H9 (cell line): ENCODE measurements at regions not wholly inside any gene's neighbourhood (a gene's known extent, or its start where the extent isn't known, plus 50 kb on each side); places are given as distances from the start of the nearest gene placed in this dataset.

ENCODE experiments used
- DNase-seq: peaks from one replicate; pipeline ENCODE4 v3.0.0-alpha.2; 2017
- H2AFZ ChIP-seq: one replicate; pipeline ENCODE4 v1.6.1; 2013; ENCODE audit warnings: mild to moderate bottlenecking, low read length, control low read depth, moderate library complexity
- H2AK5ac ChIP-seq: 2 replicates; pipeline ENCODE4 v1.6.1; 2013; ENCODE audit warnings: low read length, control low read depth, mixed read lengths; ENCODE audit not compliant: insufficient read length
- H2BK120ac ChIP-seq: one replicate; pipeline ENCODE4 v1.6.1; 2013; ENCODE audit warnings: low read depth, mild to moderate bottlenecking, low read length, control low read depth, inconsistent platforms; ENCODE audit not compliant: poor library complexity, severe bottlenecking
- H2BK12ac ChIP-seq: 2 replicates; pipeline ENCODE4 v1.6.1; 2013; ENCODE audit warnings: low read length, control low read depth, mixed read lengths, low read depth; ENCODE audit not compliant: insufficient read length
- H2BK15ac ChIP-seq: 2 replicates; pipeline ENCODE4 v1.6.1; 2013; ENCODE audit warnings: low read depth, low read length, control low read depth
- H2BK20ac ChIP-seq: one replicate; pipeline ENCODE4 v1.6.1; 2013; ENCODE audit warnings: low read depth, mild to moderate bottlenecking, low read length, control low read depth, inconsistent platforms; ENCODE audit not compliant: poor library complexity, severe bottlenecking
- H2BK5ac ChIP-seq: 2 replicates; pipeline ENCODE4 v1.6.1; 2013; ENCODE audit warnings: low read length, control low read depth, mixed read lengths; ENCODE audit not compliant: insufficient read length
- H3K14ac ChIP-seq: 2 replicates; pipeline ENCODE4 v1.6.1; 2013; ENCODE audit warnings: low read length, control low read depth; ENCODE audit not compliant: insufficient read depth
- H3K18ac ChIP-seq: 2 replicates; pipeline ENCODE4 v1.6.1; 2013; ENCODE audit warnings: low read depth, mild to moderate bottlenecking, mixed read lengths, low read length, control low read depth; ENCODE audit not compliant: insufficient read length
- H3K23ac ChIP-seq: 2 replicates; pipeline ENCODE4 v1.6.1; 2013; ENCODE audit warnings: low read length, control low read depth, mixed read lengths, low read depth; ENCODE audit not compliant: insufficient read length
- H3K23me2 ChIP-seq: 2 replicates; pipeline ENCODE4 v1.6.1; 2013; ENCODE audit warnings: low read depth, mild to moderate bottlenecking, mixed read lengths, low read length, control low read depth; ENCODE audit not compliant: insufficient read length, poor library complexity, severe bottlenecking
- H3K27ac ChIP-seq: 2 replicates; pipeline ENCODE4 v1.5.1; 2013; ENCODE audit warnings: low read length, control low read depth, mixed read lengths, low read depth; ENCODE audit not compliant: insufficient read length
- H3K27me3 ChIP-seq: 2 replicates; pipeline ENCODE4 v1.6.1; 2013; ENCODE audit warnings: low read length, control low read depth, inconsistent platforms; ENCODE audit not compliant: insufficient read depth
- H3K4ac ChIP-seq: 2 replicates; pipeline ENCODE4 v1.6.1; 2013; ENCODE audit warnings: low read depth, mild to moderate bottlenecking, control low read depth, inconsistent platforms, low read length, moderate library complexity
- H3K4me1 ChIP-seq: 2 replicates; pipeline ENCODE4 v1.6.1; 2013; ENCODE audit warnings: low read length, control low read depth, inconsistent platforms; ENCODE audit not compliant: insufficient read depth
- H3K4me2 ChIP-seq: 2 replicates; pipeline ENCODE4 v1.6.1; 2013; ENCODE audit warnings: low read length, control low read depth, mixed read lengths; ENCODE audit not compliant: insufficient read length, insufficient read depth
- H3K56ac ChIP-seq: 2 replicates; pipeline ENCODE4 v1.6.1; 2013; ENCODE audit warnings: low read depth, mild to moderate bottlenecking, mixed read lengths, low read length, control low read depth; ENCODE audit not compliant: insufficient read length
- H3K79me1 ChIP-seq: 2 replicates; pipeline ENCODE4 v1.6.1; 2013; ENCODE audit warnings: low read depth, mild to moderate bottlenecking, moderate library complexity, low read length, control low read depth, inconsistent platforms; ENCODE audit not compliant: insufficient read depth, poor library complexity, severe bottlenecking
- H3K79me2 ChIP-seq: 2 replicates; pipeline ENCODE4 v1.6.1; 2013; ENCODE audit warnings: low read length, control low read depth, inconsistent platforms; ENCODE audit not compliant: insufficient read depth
- H3K9ac ChIP-seq: 2 replicates; pipeline ENCODE4 v1.6.1; 2013; ENCODE audit warnings: low read length, control low read depth, mixed read lengths; ENCODE audit not compliant: insufficient read length; ENCODE audit errors: extremely low read depth
- H3K9me3 ChIP-seq: one replicate; pipeline ENCODE4 v1.6.1; 2013; ENCODE audit warnings: low read depth, low read length, inconsistent platforms; ENCODE audit not compliant: control insufficient read depth
- H3T11ph ChIP-seq: one replicate; pipeline ENCODE4 v1.6.1; 2013; ENCODE audit warnings: mild to moderate bottlenecking, low read length, control low read depth, inconsistent platforms
- H4K20me1 ChIP-seq: one replicate; pipeline ENCODE4 v1.6.1; 2013; ENCODE audit not compliant: control insufficient read depth, insufficient read length, insufficient read depth
- H4K5ac ChIP-seq: 2 replicates; pipeline ENCODE4 v1.6.1; 2013; ENCODE audit warnings: low read depth, mild to moderate bottlenecking, mixed read lengths, low read length, control low read depth; ENCODE audit not compliant: insufficient read length
- H4K8ac ChIP-seq: replicated peaks from 2 replicates; pipeline ENCODE4 v1.6.1; 2013; ENCODE audit warnings: low read length, control low read depth, mixed read lengths, low read depth; ENCODE audit not compliant: insufficient read length
- H4K91ac ChIP-seq: 2 replicates; pipeline ENCODE4 v1.6.1; 2013; ENCODE audit warnings: low read depth, mild to moderate bottlenecking, moderate library complexity, mixed read lengths, low read length, control low read depth; ENCODE audit not compliant: insufficient read length
- H3K27ac Mint-ChIP-seq, 3 experiments: 2 replicates in 2 of 3; 3 replicates in 1 of 3; pipeline ENCODE4 v1.8.0; 2020 to 2021; ENCODE audit warnings: mixed read lengths in 3 of 3, mild to moderate bottlenecking in 1 of 3, moderate library complexity in 1 of 3
- H3K27me3 Mint-ChIP-seq: 2 replicates; pipeline ENCODE4 v1.8.0; 2021; ENCODE audit warnings: low read depth, mild to moderate bottlenecking, moderate library complexity, mixed read lengths
- H3K36me3 Mint-ChIP-seq, 3 experiments: 2 replicates in 2 of 3; 3 replicates in 1 of 3; pipeline ENCODE4 v1.8.0; 2020 to 2021; ENCODE audit warnings: low read depth in 3 of 3, mixed read lengths in 3 of 3; ENCODE audit not compliant: insufficient read depth in 1 of 3
- H3K4me1 Mint-ChIP-seq, 2 experiments: 2 replicates each; pipeline ENCODE4 v1.8.0; 2020; ENCODE audit warnings: mixed read lengths in 2 of 2
- H3K4me3 Mint-ChIP-seq, 2 experiments: 2 replicates in 1 of 2; 3 replicates in 1 of 2; pipeline ENCODE4 v1.8.0; 2020 to 2021; ENCODE audit warnings: mild to moderate bottlenecking in 2 of 2, mixed read lengths in 2 of 2, moderate library complexity in 1 of 2
- H3K9me3 Mint-ChIP-seq, 2 experiments: 2 replicates in 1 of 2; 3 replicates in 1 of 2; pipeline ENCODE4 v1.8.0; 2020; ENCODE audit warnings: mild to moderate bottlenecking in 2 of 2, mixed read lengths in 2 of 2, moderate library complexity in 1 of 2
- CTCF ChIP-seq: fragments of 200-600 bp; sonication (generic); conservative IDR thresholded peaks from 3 replicates; pipeline ENCODE4 v1.8.0; 2021; ENCODE audit warnings: antibody characterized with exemption, mild to moderate bottlenecking
- WGBS: extraction: QIAGEN DNeasy Blood & Tissue Kit; methylation state at CpG from one replicate; pipeline ENCODE4 v1.1.7; 2013; ENCODE audit warnings: missing lambda C conversion rate, low lambda C conversion rate, mixed read lengths; ENCODE audit not compliant: insufficient read length; ENCODE audit errors: extremely low coverage; 5-methylcytosine and 5-hydroxymethylcytosine counted together

- H2AK5ac ChIP-seq, result no peak overlapping the region
- no peak for TF ChIP-seq CTCF
- H3K9me3 ChIP-seq, result no peaks in the 10 kb centered on the region
- no peak overlapping the region for H3K18ac ChIP-seq
- no peak overlapping the region for H3K4me2 ChIP-seq
- no peak overlapping the region for H4K91ac ChIP-seq
- Mint-ChIP-seq H3K4me3 (no peak overlapping the region), H3K36me3 (no peaks in the 10 kb centered on the region; a peak in 1 of 7 replicates), H3K4me1 (peaks cover 28 to 30% of the 10 kb centered on the region in 2 experiments), H3K27ac (no peak overlapping the region), H3K9me3 (no peaks in the 10 kb centered on the region), H3K27me3 (peaks cover 3% of the 10 kb centered on the region; the same call in 1 of the 2 replicates)
- no peak overlapping the region for H3K14ac ChIP-seq
- H3K9ac ChIP-seq, result no peak overlapping the region
- no peak overlapping the region for H3T11ph ChIP-seq
- peaks cover 3% of the 10 kb centered on the region; the same call in 1 of the 2 replicates for H3K4me1 ChIP-seq
- H3K79me2 ChIP-seq, result no peaks in the 10 kb centered on the region
- H3K56ac ChIP-seq, result no peak overlapping the region
- H3K27me3 ChIP-seq, result no peaks in the 10 kb centered on the region
- H3K23ac ChIP-seq, result no peak overlapping the region
- H4K20me1 ChIP-seq, result no peaks in the 10 kb centered on the region
- DNase-seq, result no peak
- H3K27ac ChIP-seq, result no peak overlapping the region
- WGBS, result no CpG with 5 or more reads among the region's 7 CpGs
- no peak overlapping the region for H2BK5ac ChIP-seq
- H3K23me2 ChIP-seq, result no peaks in the 10 kb centered on the region
- no peak overlapping the region for H2BK12ac ChIP-seq
- no peak overlapping the region for H2BK20ac ChIP-seq
- no peak overlapping the region for H2AFZ ChIP-seq
- no peak overlapping the region for H2BK120ac ChIP-seq
- no peak overlapping the region for H4K5ac ChIP-seq
- no peak overlapping the region for H2BK15ac ChIP-seq
- no peaks in the 10 kb centered on the region for H3K79me1 ChIP-seq
- no peak overlapping the region for H3K4ac ChIP-seq
- H4K8ac ChIP-seq, result no peak overlapping the region
These were observed 153.5 kb upstream of the PPP2R3A start for GRCh38 chr3:135812057-135812456.
